HG02798 (cell line): ENCODE measurements at regions not wholly inside any gene's neighbourhood (a gene's known extent, or its start where the extent isn't known, plus 50 kb on each side); places are given as distances from the start of the nearest gene placed in this dataset.
"Not testable (repeated sequence)": the region's sequence is repeated elsewhere in the genome, so short reads cannot be mapped to it uniquely, and the experiment has no call there.

Source experiments
- ATAC-seq: cut with Tn5 transposase; IDR thresholded peaks from one replicate; pipeline ENCODE4 v1.9.1; 2021; ENCODE audit warnings: mild to moderate bottlenecking; ENCODE audit not compliant: unreplicated experiment, poor library complexity

GRCh38 chr2:36238106-36238505 is 117.5 kb upstream of the CRIM1 start:
- no peak for ATAC-seq

GRCh38 chr2:36235882-36236281 is 119.7 kb upstream of the CRIM1 start:
- no peak for ATAC-seq

GRCh38 chr2:36235426-36235825 is 120.2 kb upstream of the CRIM1 start:
- ATAC-seq = no peak

GRCh38 chr2:36223259-36223658 is 132.3 kb upstream of the CRIM1 start:
- no peak for ATAC-seq

GRCh38 chr2:36222485-36222884 is 133.1 kb upstream of the CRIM1 start:
- ATAC-seq = no peak

- no peak for ATAC-seq
Observed at GRCh38 chr2:36214691-36215090, 140.9 kb upstream of the CRIM1 start.

- ATAC-seq = no peak
Observed at GRCh38 chr2:36203366-36203765, 152.2 kb upstream of the CRIM1 start.

GRCh38 chr2:36197181-36197971 is 158.2 kb upstream of the CRIM1 start:
- ATAC-seq = no peak

GRCh38 chr2:36193680-36194079 is 161.9 kb upstream of the CRIM1 start:
- ATAC-seq = no peak

GRCh38 chr2:36192983-36193382 is 162.6 kb upstream of the CRIM1 start:
- ATAC-seq = no peak

- no peak for ATAC-seq
Observed at GRCh38 chr2:36190097-36190496, 165.5 kb upstream of the CRIM1 start.

- ATAC-seq = no peak
Observed at GRCh38 chr2:36185624-36186023, 170.0 kb upstream of the CRIM1 start.

- no peak for ATAC-seq
Observed at GRCh38 chr2:36184848-36185247, 170.7 kb upstream of the CRIM1 start.

GRCh38 chr2:36180789-36181482 is 174.6 kb upstream of the CRIM1 start:
- not testable (repeated sequence) for ATAC-seq

GRCh38 chr2:36180293-36180692 is 175.3 kb upstream of the CRIM1 start:
- ATAC-seq = not testable (repeated sequence)

GRCh38 chr2:36179668-36180269 is 175.8 kb upstream of the CRIM1 start:
- not testable (repeated sequence) for ATAC-seq

GRCh38 chr2:36178384-36178783 is 177.2 kb upstream of the CRIM1 start:
- no peak for ATAC-seq

GRCh38 chr2:36177282-36177681 is 178.3 kb upstream of the CRIM1 start:
- ATAC-seq = no peak

GRCh38 chr2:36174920-36175319 is 180.7 kb upstream of the CRIM1 start:
- ATAC-seq = no peak

- ATAC-seq = no peak
Observed at GRCh38 chr2:36173760-36174404, 181.7 kb upstream of the CRIM1 start.

- no peak for ATAC-seq
Observed at GRCh38 chr2:36172824-36173223, 182.8 kb upstream of the CRIM1 start.
